LHCN-M2 (cell line): ENCODE measurements at regions not wholly inside any gene's neighbourhood (a gene's known extent, or its start where the extent isn't known, plus 50 kb on each side); places are given as distances from the start of the nearest gene placed in this dataset.
"Not testable (repeated sequence)": the region's sequence is repeated elsewhere in the genome, so short reads cannot be mapped to it uniquely, and the experiment has no call there.

Source experiments
- DNase-seq: peaks from one replicate; pipeline ENCODE4 v3.0.0-alpha.2; 2012; ENCODE audit warnings: low read depth

DNA sequence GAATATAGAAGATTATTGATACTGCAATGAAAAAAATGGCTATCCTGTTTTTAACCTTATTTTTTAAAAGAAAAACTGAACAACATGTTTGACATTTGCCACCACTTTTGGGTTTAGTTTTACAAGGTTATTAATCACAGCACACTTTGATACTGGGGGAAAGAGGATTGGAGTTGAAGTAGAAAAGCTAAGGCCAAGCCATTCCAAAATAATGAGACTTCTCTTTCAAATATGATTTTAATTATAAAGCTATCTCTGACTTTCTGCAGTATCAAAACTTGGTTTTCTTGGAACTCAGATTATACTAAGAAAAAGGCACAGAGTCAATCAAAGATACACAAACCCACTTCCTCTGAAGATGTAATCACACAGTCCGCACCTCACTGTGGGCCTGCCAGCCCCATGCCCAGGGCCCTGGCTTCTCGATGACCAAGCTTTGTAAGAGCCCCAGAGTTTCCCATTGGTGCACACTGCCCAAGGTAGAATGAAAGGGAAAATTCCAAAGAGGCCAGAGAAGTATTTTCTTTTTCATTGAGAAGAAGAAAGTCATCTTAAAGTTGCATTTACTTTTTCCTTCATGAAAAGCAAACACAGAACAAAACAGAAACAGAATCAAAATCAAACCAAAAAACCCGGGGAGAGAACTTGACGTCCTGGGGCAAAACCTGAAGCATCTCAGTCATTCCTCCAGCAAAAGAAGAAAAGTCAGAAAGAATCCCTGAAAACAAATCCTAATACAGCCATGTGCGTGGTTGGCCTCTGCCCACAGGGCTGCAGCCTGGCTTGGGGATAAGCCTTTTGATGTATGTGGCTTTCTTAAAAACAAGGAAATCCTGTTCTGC, 187.7 kb upstream of the KLF6 start:
- DNase-seq = no peak

DNA sequence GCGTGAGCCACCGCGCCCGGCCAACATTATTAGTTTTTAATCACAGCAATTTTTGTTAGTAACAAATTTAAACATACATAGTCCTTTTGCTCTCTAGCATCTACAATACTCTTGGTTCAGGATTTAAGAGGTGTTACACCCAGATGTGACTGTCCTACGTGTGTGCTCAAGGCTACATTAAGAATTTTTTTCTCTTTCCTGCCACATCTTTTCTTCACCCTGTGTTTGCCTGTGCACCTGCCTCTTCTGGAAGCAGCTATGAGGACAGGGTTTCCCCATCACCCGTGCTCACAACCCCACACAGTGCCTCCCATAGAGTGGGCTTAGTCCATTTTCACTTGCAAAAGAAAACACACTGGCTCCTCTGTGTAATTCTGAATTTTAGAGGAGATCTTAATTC, 186.7 kb upstream of the KLF6 start:
- no peak for DNase-seq

DNA sequence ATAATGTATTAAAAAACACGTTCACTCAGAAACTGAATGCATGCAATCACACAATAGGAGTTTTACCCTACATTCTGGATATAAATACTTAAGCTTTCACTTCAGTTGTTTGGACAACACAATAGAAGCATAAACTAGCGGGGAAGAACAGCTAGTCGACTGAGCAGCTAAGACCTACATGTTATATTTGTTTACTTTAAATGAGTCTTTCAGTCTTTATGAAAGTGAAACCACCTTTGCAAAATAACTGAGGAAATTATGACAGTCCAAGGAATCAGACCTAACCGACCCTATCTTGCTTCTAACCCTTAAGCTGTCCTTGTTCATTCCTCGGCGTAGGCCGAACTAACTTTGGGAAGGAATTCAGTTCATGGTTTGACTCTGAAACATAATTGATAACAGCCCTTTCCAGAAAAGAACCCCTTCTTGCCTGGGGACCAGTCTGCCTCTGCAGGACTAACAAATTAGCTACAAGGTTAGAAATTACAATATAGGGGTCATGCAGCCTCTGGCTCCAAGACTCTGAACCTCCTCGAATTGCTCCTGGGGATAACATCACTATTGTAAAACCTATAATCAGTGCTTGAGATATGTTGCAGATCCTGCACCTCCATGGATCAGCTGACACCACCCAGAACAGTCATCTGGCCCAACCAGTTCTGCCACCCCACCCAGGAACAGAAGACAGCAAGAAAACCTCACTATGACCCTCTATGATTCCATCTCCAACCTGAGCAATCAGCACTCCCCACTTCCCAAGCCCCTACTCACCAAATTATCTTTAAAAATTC, 185.1 kb upstream of the KLF6 start:
- DNase-seq = no peak

DNA sequence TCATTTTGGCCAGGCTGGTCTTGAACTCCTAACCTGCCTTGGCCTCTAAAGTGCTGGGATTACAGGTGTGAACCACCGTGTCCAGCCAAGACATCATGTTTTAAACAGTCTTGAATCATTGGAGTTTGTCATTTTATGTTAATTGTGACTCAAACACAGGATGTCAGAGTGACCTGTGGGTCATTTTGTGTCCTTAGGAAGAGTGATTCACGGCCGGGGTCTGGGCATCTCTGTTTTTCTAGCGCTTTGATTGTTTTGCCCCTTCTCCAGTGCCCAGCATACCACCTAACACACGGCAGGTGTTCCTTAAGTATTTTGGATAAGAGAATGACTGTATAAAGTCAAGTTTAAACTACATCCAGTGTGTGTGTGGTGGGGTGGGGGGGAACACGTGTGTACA, 183.7 kb upstream of the KLF6 start:
- DNase-seq = no peak

DNA sequence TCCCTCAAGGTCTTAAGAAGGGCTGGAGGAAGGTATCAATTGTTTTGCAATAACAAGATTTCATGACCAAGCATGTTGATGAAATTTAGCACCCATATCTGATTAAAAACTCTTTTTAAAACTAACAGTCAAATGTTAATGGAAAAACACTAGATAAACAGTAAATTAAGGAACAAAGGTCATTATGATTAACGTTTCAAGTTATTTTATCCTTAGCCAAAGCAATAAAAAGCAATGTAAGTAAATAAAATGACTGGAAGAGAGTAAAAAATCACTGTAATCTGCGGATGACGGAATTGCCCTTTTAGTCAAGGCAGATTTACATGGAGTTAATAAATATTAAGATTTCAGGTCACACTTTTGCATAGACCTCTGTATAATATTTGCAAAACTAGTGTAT, 179.5 kb upstream of the KLF6 start:
- no peak for DNase-seq

DNA sequence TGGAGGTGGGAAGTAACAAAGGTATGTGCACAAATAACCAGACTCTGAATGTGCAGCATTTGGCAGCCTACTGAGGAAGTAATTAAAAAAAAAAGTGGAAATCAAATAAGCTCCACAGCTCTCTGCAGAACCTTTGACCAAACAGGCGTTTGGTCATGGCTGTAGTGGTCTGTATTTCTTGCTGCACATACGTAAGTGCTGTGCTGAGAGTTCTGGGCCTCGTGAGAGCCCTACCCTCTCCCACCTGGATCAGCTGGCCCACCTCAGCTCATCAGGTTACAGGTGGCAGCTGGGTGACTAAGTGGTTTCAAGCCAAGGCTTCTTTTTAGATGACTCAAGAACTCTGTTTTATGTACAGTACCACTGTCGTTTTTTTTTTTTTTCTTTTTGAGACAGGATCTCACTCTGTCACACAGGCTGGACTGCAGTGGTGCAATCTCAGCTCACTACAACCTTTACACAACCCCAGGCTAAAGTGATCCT, 178.2 kb upstream of the KLF6 start:
- no peak for DNase-seq

DNA sequence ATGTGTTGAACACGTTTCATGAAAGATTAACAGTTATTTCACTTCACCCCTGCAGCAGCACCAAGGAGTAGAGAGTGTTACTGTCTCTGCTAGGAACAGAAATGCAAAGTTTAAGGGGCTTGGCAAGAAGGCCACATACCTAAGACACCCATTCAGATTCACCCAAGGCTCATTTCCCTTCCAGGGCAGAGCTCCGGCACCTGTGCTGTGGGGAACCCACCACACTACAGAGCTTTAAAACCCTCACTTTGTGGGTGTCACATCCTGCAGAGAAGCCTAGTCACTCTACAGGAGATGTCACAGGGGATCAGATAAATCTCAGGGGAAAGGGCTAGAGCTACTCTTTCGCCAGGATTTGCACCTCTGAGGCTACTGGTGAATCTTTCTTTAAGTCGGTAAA, 176.1 kb upstream of the KLF6 start:
- no peak for DNase-seq

DNA sequence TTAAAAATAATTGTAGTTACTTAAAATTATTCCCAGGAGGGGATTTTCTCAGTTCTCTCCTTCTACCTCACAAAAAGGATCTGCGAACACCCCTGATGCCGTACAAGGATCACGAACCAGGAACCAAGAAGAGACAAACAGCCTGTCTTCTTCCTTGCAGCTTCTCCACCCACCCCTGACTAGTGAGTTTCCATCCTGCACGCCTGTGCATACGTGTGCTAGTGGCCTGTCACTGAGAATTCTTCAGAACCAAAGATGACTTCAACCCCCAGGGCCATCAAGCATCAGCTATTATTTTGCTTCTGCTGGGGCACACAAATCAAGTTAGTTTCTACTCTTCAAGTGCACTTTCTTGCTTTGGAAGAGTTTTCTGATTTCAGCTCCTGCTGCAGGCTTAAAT, 175.5 kb upstream of the KLF6 start:
- DNase-seq = no peak

DNA sequence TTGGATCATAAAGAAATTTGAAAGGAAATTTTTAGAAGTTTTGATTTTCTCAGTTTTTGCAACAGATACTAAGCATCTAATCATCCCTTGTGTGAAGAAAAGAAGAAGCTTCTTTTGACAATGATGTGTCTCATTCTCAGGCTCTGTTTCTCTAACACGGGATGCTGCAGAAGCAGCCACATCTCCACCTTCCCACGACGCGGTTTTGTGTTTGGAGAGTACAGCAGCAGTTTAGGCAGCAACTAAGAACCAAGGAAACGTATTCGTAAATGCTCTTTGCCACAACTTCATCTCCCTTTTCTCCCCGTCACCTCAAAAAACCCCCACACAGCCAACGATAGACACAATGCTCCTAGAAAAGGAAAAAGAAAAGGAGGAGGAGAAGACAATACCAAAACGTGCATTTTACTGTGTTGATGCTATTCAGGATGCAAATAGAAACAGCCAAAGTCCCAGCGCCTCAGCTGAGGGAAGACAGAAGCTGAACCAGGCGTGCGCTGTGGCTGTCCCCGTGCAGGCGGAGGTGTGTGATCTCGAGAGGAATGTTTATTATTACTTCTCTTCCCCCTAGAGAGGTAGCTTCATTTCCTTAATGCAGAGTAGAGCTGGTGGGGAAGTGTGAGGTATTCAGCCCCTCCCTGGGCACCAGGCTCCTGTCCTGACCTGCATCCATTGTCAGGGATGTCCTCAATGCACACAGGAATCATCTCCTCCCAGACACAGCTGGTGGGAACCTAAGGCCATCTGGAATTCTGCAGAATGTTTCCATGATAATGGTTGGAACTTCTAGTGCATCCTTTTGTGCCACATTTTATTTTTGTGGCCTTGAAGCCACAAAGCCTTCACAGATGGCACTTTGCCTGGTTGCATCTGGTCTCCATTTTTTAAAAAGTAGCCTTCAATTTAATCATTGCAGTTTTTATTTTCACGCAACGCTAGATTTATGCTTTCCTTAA, 174.6 kb upstream of the KLF6 start:
- DNase-seq = no peak

DNA sequence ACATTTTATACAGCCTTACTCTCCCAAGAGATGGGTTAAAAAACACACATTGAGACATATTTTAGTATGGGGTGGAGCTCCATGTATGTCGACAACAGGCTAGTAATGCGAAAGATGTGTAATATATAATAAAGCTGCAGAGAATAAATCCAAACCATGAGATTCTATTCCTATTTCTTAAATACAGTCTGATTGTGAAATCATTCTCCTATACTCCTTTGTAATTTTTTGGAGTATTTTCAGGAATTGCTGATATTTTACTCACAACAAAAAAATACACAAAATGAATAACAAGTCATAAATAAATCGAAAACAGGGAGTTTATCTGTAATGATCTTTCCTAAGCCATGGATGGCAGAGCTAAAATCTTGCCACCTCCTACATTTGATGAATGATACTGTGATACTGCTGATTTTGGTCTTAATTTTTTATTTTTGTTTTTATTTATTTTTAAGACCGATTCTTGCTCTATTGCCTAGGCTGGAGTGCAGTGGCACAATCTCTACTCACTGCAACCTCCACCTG, 173.5 kb upstream of the KLF6 start:
- no peak for DNase-seq

DNA sequence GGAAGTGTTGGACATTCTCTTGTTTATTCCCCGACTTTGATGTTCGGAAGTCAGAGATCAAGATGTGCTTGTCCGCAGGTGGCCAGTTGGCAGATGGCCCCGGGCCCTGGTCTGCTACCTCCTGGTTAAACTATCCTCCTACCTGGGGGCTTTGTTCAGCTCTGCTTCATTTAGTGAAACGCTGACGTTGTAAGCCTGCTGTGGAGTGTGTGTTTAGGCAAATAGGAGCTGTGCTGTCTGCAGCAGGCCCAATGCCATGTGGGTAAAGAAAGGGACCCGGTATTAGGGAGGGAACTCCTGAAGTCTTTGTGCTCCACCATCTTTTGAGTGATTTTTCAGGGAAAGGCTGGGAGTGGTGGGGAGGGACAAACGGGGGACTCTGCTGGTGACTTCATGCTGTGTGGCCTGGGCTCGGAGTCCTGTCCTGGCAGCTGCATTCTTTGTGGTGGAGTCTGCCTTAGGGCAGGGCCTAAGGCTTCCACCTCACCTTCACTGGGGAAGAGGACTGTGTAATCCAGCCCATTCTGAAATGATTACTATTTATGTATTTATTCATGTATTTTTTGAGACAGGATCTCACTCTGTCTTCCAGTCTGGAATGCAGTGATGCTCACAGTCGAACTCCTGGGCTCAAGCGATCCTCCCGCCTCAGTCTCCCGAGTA, 171.1 kb upstream of the KLF6 start:
- no peak for DNase-seq

DNA sequence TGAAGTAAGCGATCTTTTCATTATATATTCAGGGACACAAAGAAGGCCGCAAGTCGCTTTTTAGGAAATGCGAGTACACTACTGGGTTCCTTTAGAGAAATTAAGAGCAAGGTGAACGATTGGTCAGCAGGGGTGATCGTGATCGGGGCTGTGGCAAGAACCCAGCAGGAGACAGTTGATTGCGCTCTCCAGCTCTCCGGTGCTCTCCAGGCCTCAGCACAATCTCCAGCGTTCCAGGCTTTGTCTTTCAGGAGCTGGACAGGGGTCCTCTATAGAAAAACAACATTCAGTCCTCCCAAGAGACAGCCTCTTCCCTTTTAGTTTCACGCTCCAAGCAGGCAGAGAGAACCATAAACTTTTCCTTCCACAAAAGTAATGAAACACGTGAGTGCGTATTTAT, 170.5 kb upstream of the KLF6 start:
- DNase-seq = no peak

DNA sequence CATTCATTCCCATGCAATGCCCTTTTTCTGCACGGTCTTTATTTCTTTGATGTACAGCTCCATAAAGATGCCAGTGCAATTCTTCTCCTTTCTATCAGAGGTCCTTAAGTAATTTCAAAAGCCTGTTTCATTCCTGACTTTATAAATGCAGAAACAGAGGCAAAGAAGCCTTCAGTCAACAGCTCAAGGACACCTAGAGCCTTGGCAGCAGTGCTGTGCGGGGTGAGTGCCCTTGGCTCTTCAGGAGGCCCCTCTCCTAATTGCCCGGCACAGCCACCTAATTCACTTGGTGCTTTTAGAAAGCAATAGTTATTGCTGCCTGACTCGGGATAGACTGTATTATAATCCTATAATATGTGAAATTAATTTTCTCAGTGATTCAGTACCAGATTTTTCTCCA, 169.6 kb upstream of the KLF6 start:
- no peak for DNase-seq

DNA sequence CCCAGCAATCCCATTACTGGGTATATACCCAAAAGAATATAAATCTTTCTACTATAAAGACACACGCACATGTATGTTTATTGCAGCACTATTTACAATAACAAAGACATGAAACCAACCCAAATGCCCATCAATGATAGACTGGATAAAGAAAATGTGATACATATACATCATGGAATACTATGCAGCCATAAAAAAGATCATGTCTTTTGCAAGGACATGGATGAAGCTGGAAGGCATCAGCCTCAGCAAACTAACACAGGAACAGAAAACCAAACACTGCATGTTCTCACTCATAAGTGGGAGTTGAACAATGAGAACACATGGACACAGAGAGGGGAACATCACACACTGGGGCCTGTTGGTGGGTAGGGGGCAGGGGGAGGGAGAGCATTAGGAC, 169.0 kb upstream of the KLF6 start:
- DNase-seq = not testable (repeated sequence)

DNA sequence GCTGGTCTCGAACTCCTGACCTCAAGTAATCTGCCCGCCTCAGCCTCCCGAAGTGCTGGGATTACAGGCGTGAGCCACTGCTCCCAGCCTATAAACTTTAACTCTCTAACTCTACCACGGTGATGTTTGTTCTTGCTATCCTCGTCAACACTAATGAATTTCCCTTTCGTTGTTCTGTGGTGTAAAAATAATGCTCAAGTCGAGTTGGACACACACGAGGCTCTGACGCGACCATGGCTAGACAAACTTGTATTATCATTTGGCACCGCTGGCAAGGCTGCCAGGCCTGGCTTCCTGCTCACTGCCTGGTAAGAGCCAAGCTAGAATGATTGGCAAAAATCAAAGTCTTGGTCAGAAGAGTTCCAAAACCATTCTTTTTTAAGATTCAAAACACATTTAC, 167.0 kb upstream of the KLF6 start:
- no peak for DNase-seq

DNA sequence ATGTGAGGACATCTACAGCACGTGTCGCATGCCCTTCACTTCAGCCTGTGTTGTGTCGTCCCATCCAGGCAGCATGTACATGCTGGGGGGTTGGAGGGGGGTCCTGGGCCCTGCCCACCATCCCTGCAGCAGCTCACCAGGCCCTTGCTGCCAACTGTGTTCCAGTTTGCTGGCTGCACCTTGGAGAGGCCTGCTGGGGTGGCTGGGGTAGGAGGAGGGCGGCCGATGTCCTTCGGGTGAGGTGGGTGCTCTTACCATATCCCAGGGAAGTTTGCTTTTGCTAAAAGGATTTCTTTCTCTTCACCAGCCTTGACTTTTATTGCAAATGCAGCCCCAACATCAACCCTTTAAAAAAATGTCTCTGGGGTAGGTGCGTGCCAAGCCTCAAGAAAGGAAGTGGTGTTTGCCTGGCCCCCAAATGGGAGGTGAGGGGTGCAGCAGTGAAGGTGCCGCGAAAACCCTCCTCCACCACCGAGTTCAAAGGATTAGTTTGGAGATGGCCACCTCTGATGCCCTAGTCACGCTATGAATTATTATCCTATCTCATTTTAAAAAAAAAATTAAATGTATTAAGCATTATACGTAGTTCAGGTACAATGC, 165.8 kb upstream of the KLF6 start:
- no peak for DNase-seq

DNA sequence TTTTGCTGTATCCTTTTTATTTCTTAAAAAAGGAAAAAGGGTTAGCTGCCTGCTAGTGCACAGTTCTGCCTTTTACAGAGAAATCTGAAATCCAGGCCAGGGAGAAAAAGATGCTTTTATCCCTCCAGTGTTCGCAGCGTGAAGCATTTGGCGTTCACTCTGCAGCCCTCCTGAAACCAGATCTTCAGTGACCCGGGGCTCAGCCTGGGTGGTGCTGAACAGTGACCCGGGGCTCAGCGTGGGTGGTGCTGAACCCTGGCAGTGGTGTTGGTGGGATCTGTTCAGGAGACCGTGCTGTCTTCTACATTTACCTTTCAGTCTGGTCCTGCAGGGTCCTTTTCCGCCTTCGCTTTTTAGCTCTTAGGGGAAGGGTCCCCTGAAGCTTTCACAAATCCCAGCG, 164.7 kb upstream of the KLF6 start:
- DNase-seq = no peak

DNA sequence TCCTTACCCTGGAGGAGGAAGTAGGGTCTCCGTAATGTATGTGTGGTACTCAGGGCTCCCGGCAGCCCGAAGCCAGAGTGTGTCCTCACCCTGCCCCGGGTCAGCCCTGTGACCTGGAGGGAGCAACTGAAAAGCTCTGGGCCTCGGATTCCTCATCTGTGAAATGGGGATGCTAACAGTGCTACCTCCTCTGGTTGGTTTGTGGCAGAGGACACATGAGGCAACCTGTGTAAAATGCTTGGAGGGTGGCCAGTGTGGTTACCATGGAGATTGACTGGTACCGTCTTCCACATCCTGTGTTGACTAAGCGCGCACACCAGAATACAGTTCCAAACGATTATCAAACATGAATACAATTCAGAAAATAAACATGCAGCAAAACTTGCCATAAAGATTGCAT, 163.8 kb upstream of the KLF6 start:
- DNase-seq = peak; percentile 32

DNA sequence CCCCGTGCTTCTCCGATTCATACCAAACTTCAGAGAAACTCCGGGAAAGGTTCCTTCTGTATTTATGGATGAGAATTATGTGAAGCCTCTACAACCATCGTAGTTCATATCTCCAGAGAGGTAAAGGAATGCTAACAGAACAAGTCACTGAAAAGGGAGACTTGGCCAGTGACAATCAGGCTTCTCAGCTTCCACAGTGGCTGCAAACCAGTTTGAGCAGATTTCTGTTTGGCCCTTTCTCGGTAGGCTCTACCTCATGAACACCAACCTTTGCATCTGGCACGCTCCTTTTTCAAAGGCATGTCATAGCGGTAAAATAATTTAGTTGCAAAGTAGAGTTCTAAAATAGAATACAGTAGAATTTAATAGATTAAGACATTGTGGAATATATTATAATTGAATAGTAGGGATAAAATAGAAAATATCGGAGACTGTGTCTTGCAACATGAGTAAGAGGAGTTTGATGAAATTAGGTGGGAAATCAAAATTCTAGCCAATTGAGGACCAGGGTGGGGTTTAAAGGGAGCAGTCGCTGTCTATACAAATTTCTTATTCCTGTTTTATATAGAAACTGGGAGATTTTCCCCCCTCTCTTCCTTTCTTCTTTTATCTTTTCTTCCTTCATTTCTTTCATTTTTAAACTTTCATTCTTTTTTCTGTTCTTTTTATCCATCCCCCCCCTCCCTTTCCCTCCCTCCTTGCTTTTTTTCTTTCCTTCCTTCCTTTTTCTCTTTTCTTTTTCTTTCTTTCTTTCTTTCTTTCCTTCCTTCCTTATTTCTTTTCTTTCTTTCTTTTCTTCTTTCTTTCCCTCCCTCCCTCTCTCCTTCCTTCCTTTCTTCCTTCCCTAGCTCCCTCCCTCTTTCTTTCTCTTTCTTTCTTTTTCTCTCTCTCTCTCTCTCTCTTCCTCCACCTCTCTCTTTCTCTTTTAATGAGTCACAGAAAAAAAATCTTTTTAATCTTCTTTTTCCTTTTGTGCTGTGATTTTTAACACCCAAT, 161.5 kb upstream of the KLF6 start:
- DNase-seq = no peak
